ENCODE measurements at regions not wholly inside any gene's neighbourhood (a gene's known extent, or its start where the extent isn't known, plus 50 kb on each side); places are given as distances from the start of the nearest gene placed in this dataset.

DNA sequence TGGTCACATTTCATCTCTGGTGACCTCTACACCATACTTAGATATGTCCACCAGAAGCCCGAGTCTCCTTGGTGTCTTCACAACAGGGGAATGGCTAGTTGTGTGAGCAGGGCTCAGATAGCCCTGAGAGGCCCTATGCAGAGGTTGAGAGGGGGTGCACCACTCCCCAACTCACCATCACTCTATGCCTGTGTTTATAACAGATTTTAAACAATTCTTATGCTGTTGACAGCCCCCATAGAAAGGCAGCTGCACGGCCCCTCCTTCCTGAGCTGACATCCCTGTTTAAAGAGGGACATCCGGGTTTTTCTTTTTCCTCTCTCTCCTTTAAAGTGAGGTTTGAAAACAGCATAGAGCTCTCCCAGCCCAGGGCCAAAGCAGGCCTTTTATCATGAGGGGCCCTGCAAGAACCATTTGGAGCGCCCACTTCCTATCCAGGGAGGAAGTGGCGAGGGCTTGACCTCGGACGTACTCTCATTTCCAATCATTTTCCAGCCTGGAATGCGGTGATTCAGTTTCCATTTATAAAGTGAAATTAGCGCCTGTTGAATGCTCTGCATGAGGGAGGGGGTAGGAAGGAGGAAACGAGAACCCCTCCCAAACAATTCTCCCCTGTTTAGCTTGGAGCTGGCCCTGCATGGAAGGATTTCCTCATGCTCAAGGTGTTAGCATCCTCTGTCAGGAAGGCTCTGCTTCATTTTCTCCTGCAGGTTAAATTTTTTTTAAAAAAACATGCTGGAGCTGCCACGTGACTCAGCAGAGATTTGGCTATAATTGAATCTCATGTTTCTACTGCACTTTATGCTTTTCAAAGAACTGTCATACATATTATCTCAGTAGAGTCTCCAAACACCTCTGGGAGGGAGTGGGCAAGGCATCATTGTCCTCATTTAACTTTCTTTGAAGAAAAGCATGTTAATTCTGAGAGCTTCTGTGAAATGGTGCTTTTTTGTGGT, 117.5 kb downstream of the DDX1 start:
- Histone ChIP-seq H3K4me3 (no peak overlapping the region), H3K27ac (no peak overlapping the region), H3K4me2 (no peak overlapping the region), H3K9me3 (no peaks in the 10 kb centered on the region), H3K4me1 (0 out of 3 replicates have a peak, but pooled peaks cover 4% of the 10 kb centered on the region)
- 72% methylated on average over 11 of the region's 11 CpGs for WGBS (ENCODE audit: missing lambda C conversion rate)
- POLR2A ChIA-PET, result no interaction called here
- FAIRE-seq (no peak), ATAC-seq (no peak), DNase-seq (ENCODE audit: low read depth in 1 of 2, low spot score in 1 of 2) (no peak)
- CTCF ChIA-PET, result no interaction called here
- TF ChIP-seq SREBF2 (IDR thresholded peaks at IDR 0.05) (no peak), HOXB5 (CRISPR knock-in tag; IDR thresholded peaks at IDR 0.05) (no peak), EHF (CRISPR knock-in tag; IDR thresholded peaks at IDR 0.05) (no peak), MYC (IDR thresholded peaks at IDR 0.05; ENCODE audit: borderline replicate concordance, low read length) (no peak), PHF8 (IDR thresholded peaks at IDR 0.05; ENCODE audit: borderline replicate concordance, low read depth) (no peak), NFE2L2 (conservative IDR thresholded peaks at IDR 0.05; ENCODE audit: low read length) (no peak)
- TF ChIP-seq, protein P1, sequence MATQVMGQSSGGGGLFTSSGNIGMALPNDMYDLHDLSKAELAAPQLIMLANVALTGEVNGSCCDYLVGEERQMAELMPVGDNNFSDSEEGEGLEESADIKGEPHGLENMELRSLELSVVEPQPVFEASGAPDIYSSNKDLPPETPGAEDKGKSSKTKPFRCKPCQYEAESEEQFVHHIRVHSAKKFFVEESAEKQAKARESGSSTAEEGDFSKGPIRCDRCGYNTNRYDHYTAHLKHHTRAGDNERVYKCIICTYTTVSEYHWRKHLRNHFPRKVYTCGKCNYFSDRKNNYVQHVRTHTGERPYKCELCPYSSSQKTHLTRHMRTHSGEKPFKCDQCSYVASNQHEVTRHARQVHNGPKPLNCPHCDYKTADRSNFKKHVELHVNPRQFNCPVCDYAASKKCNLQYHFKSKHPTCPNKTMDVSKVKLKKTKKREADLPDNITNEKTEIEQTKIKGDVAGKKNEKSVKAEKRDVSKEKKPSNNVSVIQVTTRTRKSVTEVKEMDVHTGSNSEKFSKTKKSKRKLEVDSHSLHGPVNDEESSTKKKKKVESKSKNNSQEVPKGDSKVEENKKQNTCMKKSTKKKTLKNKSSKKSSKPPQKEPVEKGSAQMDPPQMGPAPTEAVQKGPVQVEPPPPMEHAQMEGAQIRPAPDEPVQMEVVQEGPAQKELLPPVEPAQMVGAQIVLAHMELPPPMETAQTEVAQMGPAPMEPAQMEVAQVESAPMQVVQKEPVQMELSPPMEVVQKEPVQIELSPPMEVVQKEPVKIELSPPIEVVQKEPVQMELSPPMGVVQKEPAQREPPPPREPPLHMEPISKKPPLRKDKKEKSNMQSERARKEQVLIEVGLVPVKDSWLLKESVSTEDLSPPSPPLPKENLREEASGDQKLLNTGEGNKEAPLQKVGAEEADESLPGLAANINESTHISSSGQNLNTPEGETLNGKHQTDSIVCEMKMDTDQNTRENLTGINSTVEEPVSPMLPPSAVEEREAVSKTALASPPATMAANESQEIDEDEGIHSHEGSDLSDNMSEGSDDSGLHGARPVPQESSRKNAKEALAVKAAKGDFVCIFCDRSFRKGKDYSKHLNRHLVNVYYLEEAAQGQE (IDR thresholded peaks at IDR 0.05), result no peak

DNA sequence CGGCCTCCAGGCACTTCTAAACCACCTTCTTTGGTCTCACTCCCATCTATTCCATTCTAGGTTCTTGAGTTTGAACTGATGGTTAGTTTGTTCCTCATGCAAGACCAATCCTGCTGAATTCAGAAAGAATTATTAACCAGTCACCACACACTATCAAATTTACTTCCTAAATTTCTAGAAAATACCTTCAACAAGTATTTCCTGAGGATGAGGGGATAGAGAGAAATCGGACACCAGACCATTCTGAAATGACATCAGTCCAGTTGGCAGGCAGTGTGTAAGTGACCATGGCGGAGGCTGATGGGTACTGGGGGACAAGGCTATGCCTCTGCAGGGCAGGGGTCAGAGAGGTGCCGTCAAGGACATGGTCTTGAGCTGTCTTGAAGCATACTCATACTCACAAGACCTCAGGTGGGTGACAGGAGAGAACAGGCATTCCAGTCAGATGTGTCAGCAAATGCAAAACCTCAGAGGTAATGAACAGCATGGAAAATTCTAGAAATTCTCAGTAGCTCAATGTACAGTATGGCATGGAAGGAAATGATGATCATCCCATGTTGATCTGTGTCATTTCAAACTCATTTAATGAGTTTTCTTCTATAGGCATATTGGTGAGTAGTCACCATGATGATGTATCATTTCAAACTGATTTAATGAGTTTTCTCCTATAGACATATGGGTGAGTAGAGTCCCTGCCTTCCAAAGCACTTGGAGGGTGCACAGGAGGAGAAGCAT, 119.6 kb downstream of the DDX1 start:
- no peak for FAIRE-seq
- ATAC-seq, result no peak
- no peak overlapping the region for H3K4me3 ChIP-seq

More for the DNA sequence above, 119.6 kb downstream of the DDX1 start:
- H3K9me3 ChIP-seq, result no peaks in the 10 kb centered on the region
- no peak overlapping the region for H3K4me2 ChIP-seq
- H3K27ac ChIP-seq, result no peak overlapping the region
- TF ChIP-seq RCOR1 (IDR thresholded peaks at IDR 0.05; ENCODE audit: low read depth, low read length), result no peak
- no peak for TF ChIP-seq ZSCAN20 (CRISPR knock-in tag; IDR thresholded peaks at IDR 0.05)
- TF ChIP-seq MAZ (IDR thresholded peaks at IDR 0.05; ENCODE audit: borderline replicate concordance, low read depth, low read length), result no peak
- no peak for TF ChIP-seq ZC3H11A (IDR thresholded peaks at IDR 0.05)
- TF ChIP-seq RAD21 (conservative IDR thresholded peaks at IDR 0.05 in 1 of 2, IDR thresholded peaks at IDR 0.05 in 1 of 2), result no peak
- TF ChIP-seq ESRRA (IDR thresholded peaks at IDR 0.05; ENCODE audit: borderline replicate concordance, low read length), result no peak
- TF ChIP-seq RNF2 (IDR thresholded peaks at IDR 0.05; ENCODE audit: borderline replicate concordance, low read depth), result no peak
- TF ChIP-seq ZFP36 (IDR thresholded peaks at IDR 0.05; ENCODE audit: borderline replicate concordance, partially characterized antibody), result no peak
- no peak for TF ChIP-seq NFE2L2 (conservative IDR thresholded peaks at IDR 0.05; ENCODE audit: low read length)
- TF ChIP-seq HDAC2 (IDR thresholded peaks at IDR 0.05), result no peak
- TF ChIP-seq CBX8 (IDR thresholded peaks at IDR 0.05), result no peak
- TF ChIP-seq, protein P1 (IDR thresholded peaks at IDR 0.05), result no peak
- TF ChIP-seq KDM5A (IDR thresholded peaks at IDR 0.05), result no peak
- TF ChIP-seq, protein P2, sequence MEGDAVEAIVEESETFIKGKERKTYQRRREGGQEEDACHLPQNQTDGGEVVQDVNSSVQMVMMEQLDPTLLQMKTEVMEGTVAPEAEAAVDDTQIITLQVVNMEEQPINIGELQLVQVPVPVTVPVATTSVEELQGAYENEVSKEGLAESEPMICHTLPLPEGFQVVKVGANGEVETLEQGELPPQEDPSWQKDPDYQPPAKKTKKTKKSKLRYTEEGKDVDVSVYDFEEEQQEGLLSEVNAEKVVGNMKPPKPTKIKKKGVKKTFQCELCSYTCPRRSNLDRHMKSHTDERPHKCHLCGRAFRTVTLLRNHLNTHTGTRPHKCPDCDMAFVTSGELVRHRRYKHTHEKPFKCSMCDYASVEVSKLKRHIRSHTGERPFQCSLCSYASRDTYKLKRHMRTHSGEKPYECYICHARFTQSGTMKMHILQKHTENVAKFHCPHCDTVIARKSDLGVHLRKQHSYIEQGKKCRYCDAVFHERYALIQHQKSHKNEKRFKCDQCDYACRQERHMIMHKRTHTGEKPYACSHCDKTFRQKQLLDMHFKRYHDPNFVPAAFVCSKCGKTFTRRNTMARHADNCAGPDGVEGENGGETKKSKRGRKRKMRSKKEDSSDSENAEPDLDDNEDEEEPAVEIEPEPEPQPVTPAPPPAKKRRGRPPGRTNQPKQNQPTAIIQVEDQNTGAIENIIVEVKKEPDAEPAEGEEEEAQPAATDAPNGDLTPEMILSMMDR (IDR thresholded peaks at IDR 0.05), result no peak
- TF ChIP-seq HOXB5 (CRISPR knock-in tag; IDR thresholded peaks at IDR 0.05), result no peak
- TF ChIP-seq HOXA7 (CRISPR knock-in tag; IDR thresholded peaks at IDR 0.05), result no peak
- no peak for TF ChIP-seq EHMT2 (IDR thresholded peaks at IDR 0.05; ENCODE audit: low read depth)
- ChIA-PET POLR2A (no interaction called here), CTCF (no interaction called here)
- DNase-seq (ENCODE audit: low read depth in 1 of 2, low spot score in 1 of 2), result no peak
- 59% methylated on average over 4 of the region's 4 CpGs for WGBS (ENCODE audit: missing lambda C conversion rate)
- 0 out of 3 replicates have a peak, but pooled peaks cover 4% of the 10 kb centered on the region for H3K4me1 ChIP-seq

All from A549 (cell line).